Ovary (tissue), 3 donors: ENCODE measurements at regions not wholly inside any gene's neighbourhood (a gene's known extent, or its start where the extent isn't known, plus 50 kb on each side); places are given as distances from the start of the nearest gene placed in this dataset.

Source experiments
- POLR2A ChIP-seq: fragments of 450-650 bp; IDR thresholded peaks from one replicate; pipeline ENCODE4 v1.6.1; 2017; ENCODE audit warnings: antibody characterized with exemption, mild to moderate bottlenecking, moderate library complexity
- TF ChIP-seq, protein P1 (sequence below), 3 donors: fragments of 450-650 bp in 2 of 3; fragments of 200-600 bp in 1 of 3; IDR thresholded peaks; one replicate each; pipeline versions ENCODE4 v1.5.1 to v1.8.0; 2016 to 2022; ENCODE audit warnings: antibody characterized with exemption in 3 of 3, mild to moderate bottlenecking in 1 of 3
- donor health status: DM: no; HTN: no; CAD: no.

DNA sequence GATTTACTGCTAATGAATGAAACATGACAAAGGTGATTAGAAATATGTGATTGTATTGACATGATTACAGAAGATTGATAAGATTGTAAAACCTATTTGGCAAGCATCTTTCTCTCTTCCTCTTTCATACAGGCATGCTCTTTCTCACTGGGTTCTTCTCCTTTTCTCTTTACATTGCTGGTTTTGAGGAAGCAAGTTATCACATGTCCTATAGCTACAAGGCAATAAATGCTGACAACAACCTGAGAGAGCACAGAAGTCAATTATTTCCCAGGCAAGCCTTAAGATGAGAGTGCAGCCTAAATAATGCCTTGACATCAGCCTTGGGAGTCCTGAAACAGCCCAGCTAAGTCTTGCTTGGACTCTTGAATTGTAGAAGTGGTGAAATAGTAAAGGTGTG, 875.0 kb downstream of the SLITRK1 start:
- TF ChIP-seq, protein P1, sequence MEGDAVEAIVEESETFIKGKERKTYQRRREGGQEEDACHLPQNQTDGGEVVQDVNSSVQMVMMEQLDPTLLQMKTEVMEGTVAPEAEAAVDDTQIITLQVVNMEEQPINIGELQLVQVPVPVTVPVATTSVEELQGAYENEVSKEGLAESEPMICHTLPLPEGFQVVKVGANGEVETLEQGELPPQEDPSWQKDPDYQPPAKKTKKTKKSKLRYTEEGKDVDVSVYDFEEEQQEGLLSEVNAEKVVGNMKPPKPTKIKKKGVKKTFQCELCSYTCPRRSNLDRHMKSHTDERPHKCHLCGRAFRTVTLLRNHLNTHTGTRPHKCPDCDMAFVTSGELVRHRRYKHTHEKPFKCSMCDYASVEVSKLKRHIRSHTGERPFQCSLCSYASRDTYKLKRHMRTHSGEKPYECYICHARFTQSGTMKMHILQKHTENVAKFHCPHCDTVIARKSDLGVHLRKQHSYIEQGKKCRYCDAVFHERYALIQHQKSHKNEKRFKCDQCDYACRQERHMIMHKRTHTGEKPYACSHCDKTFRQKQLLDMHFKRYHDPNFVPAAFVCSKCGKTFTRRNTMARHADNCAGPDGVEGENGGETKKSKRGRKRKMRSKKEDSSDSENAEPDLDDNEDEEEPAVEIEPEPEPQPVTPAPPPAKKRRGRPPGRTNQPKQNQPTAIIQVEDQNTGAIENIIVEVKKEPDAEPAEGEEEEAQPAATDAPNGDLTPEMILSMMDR (IDR thresholded peaks at IDR 0.05): no peak
- TF ChIP-seq POLR2A: no peak
